ENCODE measurements at regions not wholly inside any gene's neighbourhood (a gene's known extent, or its start where the extent isn't known, plus 50 kb on each side); places are given as distances from the start of the nearest gene placed in this dataset.

DNA sequence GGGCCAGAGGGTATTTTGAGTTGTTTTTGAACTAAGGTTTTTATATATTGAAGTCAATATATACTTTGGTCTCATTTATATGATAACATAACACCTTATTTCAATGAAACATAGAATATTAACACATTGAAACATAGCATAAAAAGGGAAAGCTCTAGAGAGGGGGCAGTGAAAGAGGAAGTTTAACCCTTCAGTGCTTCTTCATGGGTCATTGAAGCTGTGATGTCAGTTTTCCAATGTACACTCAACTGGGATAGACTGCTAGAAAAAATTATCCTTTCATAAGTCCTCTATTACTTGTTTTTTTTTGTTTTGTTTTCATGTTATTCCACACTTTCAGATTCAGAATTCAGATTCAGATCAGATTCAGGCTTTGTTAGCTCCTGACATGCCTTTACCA lies 442.7 kb downstream of the EPHA5 start:
- TF ChIP-seq, protein P1, sequence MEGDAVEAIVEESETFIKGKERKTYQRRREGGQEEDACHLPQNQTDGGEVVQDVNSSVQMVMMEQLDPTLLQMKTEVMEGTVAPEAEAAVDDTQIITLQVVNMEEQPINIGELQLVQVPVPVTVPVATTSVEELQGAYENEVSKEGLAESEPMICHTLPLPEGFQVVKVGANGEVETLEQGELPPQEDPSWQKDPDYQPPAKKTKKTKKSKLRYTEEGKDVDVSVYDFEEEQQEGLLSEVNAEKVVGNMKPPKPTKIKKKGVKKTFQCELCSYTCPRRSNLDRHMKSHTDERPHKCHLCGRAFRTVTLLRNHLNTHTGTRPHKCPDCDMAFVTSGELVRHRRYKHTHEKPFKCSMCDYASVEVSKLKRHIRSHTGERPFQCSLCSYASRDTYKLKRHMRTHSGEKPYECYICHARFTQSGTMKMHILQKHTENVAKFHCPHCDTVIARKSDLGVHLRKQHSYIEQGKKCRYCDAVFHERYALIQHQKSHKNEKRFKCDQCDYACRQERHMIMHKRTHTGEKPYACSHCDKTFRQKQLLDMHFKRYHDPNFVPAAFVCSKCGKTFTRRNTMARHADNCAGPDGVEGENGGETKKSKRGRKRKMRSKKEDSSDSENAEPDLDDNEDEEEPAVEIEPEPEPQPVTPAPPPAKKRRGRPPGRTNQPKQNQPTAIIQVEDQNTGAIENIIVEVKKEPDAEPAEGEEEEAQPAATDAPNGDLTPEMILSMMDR (conservative IDR thresholded peaks at IDR 0.05): no peak
- no peak for TF ChIP-seq ZFX (IDR thresholded peaks at IDR 0.05)
